Stomach (tissue), 4 donors: ENCODE measurements at regions not wholly inside any gene's neighbourhood (a gene's known extent, or its start where the extent isn't known, plus 50 kb on each side); places are given as distances from the start of the nearest gene placed in this dataset.

Experiments
- POLR2A ChIP-seq, 4 donors: fragments of 450-650 bp; IDR thresholded peaks; one replicate each; pipeline ENCODE4 v1.6.1; 2016; ENCODE audit warnings: antibody characterized with exemption in 4 of 4, control low read depth in 2 of 4, mild to moderate bottlenecking in 1 of 4, moderate library complexity in 1 of 4
- TF ChIP-seq, protein P1 (sequence below), 7 experiments: fragments of 450-650 bp in 4 of 7; fragments of 200-600 bp in 3 of 7; sonication (generic) in 3 of 7; IDR thresholded peaks; one replicate each; pipeline ENCODE4 v1.5.1; 2016 to 2019; ENCODE audit warnings: antibody characterized with exemption in 7 of 7, control low read depth in 2 of 7, mild to moderate bottlenecking in 1 of 7

DNA sequence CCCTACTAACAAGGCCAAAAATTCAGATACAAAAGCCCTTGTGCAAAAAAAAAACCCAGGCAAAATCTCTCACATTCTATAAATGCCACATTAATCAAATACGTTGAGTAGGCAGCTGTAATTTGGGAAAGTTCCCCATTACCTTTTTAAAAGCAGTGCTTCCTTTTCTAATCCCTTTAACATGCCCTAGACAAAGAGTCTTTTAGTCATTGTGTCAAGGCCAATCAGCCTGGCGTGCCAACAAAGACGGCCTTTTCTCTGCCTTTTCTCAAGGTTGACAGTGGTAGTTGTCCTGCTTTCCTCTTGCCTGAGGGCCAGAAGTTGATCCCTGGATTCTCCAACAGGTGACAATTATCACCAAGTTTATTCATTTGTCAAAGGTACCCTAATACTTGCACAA is 62.5 kb upstream of the METAP2 start:
- TF ChIP-seq, protein P1, sequence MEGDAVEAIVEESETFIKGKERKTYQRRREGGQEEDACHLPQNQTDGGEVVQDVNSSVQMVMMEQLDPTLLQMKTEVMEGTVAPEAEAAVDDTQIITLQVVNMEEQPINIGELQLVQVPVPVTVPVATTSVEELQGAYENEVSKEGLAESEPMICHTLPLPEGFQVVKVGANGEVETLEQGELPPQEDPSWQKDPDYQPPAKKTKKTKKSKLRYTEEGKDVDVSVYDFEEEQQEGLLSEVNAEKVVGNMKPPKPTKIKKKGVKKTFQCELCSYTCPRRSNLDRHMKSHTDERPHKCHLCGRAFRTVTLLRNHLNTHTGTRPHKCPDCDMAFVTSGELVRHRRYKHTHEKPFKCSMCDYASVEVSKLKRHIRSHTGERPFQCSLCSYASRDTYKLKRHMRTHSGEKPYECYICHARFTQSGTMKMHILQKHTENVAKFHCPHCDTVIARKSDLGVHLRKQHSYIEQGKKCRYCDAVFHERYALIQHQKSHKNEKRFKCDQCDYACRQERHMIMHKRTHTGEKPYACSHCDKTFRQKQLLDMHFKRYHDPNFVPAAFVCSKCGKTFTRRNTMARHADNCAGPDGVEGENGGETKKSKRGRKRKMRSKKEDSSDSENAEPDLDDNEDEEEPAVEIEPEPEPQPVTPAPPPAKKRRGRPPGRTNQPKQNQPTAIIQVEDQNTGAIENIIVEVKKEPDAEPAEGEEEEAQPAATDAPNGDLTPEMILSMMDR (IDR thresholded peaks at IDR 0.05), result no peak
- TF ChIP-seq POLR2A (IDR thresholded peaks at IDR 0.05), result no peak
